DND-41 (cell line): ENCODE measurements at regions not wholly inside any gene's neighbourhood (a gene's known extent, or its start where the extent isn't known, plus 50 kb on each side); places are given as distances from the start of the nearest gene placed in this dataset.

Source experiments
- EZH2 ChIP-seq: IDR thresholded peaks from 3 replicates; pipeline ENCODE4 v1.6.1; 2012; ENCODE audit warnings: borderline replicate concordance, low read depth, mild to moderate bottlenecking, moderate library complexity, low read length, inconsistent platforms; ENCODE audit not compliant: severe bottlenecking
- TF ChIP-seq, protein P1 (sequence below): IDR thresholded peaks from 2 replicates; pipeline ENCODE4 v1.5.1; 2012; ENCODE audit warnings: borderline replicate concordance, low read length, moderate library complexity, mild to moderate bottlenecking; ENCODE audit not compliant: poor library complexity, severe bottlenecking; ENCODE audit errors: extremely low read depth

GRCh38 chr1:172967936-172968335 lies 82.8 kb downstream of the TNFSF18 start:
- TF ChIP-seq EZH2: no peak
- TF ChIP-seq, protein P1, sequence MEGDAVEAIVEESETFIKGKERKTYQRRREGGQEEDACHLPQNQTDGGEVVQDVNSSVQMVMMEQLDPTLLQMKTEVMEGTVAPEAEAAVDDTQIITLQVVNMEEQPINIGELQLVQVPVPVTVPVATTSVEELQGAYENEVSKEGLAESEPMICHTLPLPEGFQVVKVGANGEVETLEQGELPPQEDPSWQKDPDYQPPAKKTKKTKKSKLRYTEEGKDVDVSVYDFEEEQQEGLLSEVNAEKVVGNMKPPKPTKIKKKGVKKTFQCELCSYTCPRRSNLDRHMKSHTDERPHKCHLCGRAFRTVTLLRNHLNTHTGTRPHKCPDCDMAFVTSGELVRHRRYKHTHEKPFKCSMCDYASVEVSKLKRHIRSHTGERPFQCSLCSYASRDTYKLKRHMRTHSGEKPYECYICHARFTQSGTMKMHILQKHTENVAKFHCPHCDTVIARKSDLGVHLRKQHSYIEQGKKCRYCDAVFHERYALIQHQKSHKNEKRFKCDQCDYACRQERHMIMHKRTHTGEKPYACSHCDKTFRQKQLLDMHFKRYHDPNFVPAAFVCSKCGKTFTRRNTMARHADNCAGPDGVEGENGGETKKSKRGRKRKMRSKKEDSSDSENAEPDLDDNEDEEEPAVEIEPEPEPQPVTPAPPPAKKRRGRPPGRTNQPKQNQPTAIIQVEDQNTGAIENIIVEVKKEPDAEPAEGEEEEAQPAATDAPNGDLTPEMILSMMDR: no peak
